GM23338 (cell line): ENCODE measurements at regions not wholly inside any gene's neighbourhood (a gene's known extent, or its start where the extent isn't known, plus 50 kb on each side); places are given as distances from the start of the nearest gene placed in this dataset.

Experiments
- CREB1 ChIP-seq: fragments of 250-450 bp; sonication (Bioruptor Pico); IDR thresholded peaks from 2 replicates; pipeline ENCODE4 v1.5.0; 2020; ENCODE audit warnings: low read depth, mild to moderate bottlenecking, moderate library complexity
- EZH2 ChIP-seq: fragments of 200-600 bp; sonication (generic); IDR thresholded peaks from one replicate; pipeline ENCODE4 v1.8.0; 2017; ENCODE audit warnings: antibody characterized with exemption, mild to moderate bottlenecking, low read depth; ENCODE audit not compliant: unreplicated experiment
- EZH2phosphoT487 ChIP-seq: fragments of 200-600 bp; sonication (generic); IDR thresholded peaks from one replicate; pipeline ENCODE4 v1.8.1; 2018; ENCODE audit warnings: antibody characterized with exemption; ENCODE audit not compliant: unreplicated experiment
- TF ChIP-seq, protein P1 (sequence below), 2 experiments: fragments of 200-600 bp in 1 of 2; sonication (generic) in 1 of 2; conservative IDR thresholded peaks; 2 replicates each; pipeline versions ENCODE4 v1.5.1 to v1.6.1; 2016 to 2017; ENCODE audit warnings: antibody characterized with exemption in 2 of 2, low read depth in 2 of 2, mild to moderate bottlenecking in 2 of 2, moderate library complexity in 1 of 2

DNA sequence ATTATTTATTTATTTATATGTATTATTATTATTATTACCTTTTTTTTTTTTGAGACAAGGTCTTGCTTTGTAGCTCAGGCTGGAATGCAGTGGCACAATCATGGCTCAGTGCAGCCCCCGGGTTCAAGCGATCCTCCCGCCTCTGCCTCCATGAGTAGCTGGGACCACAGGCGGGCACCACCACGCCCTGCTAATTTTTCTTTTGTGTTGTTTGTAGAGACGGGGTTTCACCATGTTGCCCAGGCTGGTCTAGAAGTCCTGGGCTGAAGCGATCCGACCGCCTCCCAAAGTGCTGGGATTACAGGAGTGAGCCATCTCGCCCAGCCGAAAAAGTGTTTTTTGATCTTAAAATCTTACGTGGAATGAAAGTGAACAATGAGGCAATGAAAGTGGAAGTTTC is 79.4 kb upstream of the C1GALT1 start:
- TF ChIP-seq, protein P1, sequence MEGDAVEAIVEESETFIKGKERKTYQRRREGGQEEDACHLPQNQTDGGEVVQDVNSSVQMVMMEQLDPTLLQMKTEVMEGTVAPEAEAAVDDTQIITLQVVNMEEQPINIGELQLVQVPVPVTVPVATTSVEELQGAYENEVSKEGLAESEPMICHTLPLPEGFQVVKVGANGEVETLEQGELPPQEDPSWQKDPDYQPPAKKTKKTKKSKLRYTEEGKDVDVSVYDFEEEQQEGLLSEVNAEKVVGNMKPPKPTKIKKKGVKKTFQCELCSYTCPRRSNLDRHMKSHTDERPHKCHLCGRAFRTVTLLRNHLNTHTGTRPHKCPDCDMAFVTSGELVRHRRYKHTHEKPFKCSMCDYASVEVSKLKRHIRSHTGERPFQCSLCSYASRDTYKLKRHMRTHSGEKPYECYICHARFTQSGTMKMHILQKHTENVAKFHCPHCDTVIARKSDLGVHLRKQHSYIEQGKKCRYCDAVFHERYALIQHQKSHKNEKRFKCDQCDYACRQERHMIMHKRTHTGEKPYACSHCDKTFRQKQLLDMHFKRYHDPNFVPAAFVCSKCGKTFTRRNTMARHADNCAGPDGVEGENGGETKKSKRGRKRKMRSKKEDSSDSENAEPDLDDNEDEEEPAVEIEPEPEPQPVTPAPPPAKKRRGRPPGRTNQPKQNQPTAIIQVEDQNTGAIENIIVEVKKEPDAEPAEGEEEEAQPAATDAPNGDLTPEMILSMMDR (conservative IDR thresholded peaks at IDR 0.05; ENCODE audit: low read depth in 2 of 2) = no peak
- TF ChIP-seq EZH2 (no peak), EZH2phosphoT487 (no peak), CREB1 (CRISPR knock-in tag) (no peak)
